ENCODE measurements at regions not wholly inside any gene's neighbourhood (a gene's known extent, or its start where the extent isn't known, plus 50 kb on each side); places are given as distances from the start of the nearest gene placed in this dataset.

DNA sequence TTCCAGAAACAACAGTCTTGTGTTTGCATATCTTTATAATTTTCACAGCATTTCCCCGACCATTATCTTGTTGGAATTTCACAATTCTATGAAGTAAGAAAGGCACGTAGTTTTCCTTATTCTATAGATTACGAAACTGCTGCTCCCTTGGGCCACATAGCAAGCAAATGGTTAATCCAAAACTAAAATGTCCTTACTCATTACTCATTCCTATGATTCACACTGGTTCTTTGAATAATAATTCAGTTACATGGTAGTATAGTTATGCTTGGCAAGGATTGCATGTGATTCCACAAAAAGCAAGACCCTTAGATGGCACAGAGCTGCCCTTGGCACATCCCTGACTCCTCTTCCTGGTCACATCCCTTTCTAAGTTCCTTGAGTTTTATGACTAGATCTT, 51.2 kb downstream of the OR13H1 start:
- Histone ChIP-seq H3K4me3 (no peak overlapping the region), H4K20me1 (no peaks in the 10 kb centered on the region), H3K4me2 (no peak overlapping the region), H3K27me3 (peaks cover 86% of the 10 kb centered on the region), H3K9ac (no peak overlapping the region), H3K36me3 (no peaks in the 10 kb centered on the region), H3K4me1 (no peaks in the 10 kb centered on the region), H3K9me3 (peaks cover 11% of the 10 kb centered on the region), H3K27ac (no peak overlapping the region)
- TF ChIP-seq Cebpa-rat (IDR thresholded peaks at IDR 0.05) = no peak

DNA sequence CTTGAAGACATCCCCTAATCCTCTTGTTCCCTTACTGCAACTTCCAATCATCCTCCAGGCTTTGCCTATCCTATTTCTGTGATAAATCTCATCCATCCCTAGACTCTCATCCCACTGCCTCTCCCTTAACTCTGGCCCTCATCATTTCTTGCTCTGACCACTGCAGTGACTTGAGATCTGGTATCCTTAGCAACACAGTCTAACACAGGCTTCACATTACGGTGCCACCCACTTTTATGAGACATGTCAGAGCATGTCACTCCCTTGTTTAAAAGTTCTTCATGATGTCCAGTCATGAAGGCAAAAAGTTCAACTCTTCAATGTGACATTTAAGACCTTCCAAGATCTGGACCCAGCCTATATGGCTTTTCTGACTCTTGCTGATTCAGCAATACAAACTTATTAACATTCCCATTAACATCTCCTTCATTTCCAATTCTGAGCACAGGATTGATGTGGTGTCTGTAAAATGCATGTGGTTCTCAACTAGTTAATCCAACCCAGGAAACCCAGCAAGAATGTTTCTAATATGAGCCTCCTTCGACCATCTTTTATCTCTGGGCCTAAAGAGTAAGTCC, 64.0 kb downstream of the OR13H1 start:
- Histone ChIP-seq H3K27ac (no peak overlapping the region), H3K4me3 (no peak overlapping the region), H3K9ac (no peak overlapping the region), H3K36me3 (no peaks in the 10 kb centered on the region), H3K9me3 (no peaks in the 10 kb centered on the region), H3K4me1 (no peaks in the 10 kb centered on the region), H4K20me1 (no peaks in the 10 kb centered on the region; the same call in 1 of the 2 replicates), H3K4me2 (no peak overlapping the region), H3K27me3 (peaks cover 85% of the 10 kb centered on the region)
- TF ChIP-seq Cebpa-rat (IDR thresholded peaks at IDR 0.05) = no peak

- no peaks in the 10 kb centered on the region for H3K36me3 ChIP-seq
- H4K20me1 ChIP-seq = no peaks in the 10 kb centered on the region; the same call in 1 of the 2 replicates
- H3K4me3 ChIP-seq = no peak overlapping the region
- no peak overlapping the region for H3K9ac ChIP-seq
- TF ChIP-seq Cebpa-rat (IDR thresholded peaks at IDR 0.05) = no peak
- no peak overlapping the region for H3K4me2 ChIP-seq
- no peaks in the 10 kb centered on the region for H3K9me3 ChIP-seq
- H3K27me3 ChIP-seq = peaks cover 94% of the 10 kb centered on the region
- no peak overlapping the region for H3K27ac ChIP-seq
- H3K4me1 ChIP-seq = no peaks in the 10 kb centered on the region
Measured at GRCh38 chrX:131609480-131609879, 65.6 kb downstream of the OR13H1 start.

GRCh38 chrX:131613260-131613659, 69.4 kb downstream of the OR13H1 start:
- peaks cover 98% of the 10 kb centered on the region for H3K27me3 ChIP-seq
- H4K20me1 ChIP-seq = no peaks in the 10 kb centered on the region; the same call in 1 of the 2 replicates
- H3K27ac ChIP-seq = no peak overlapping the region
- H3K9ac ChIP-seq = no peak overlapping the region
- TF ChIP-seq Cebpa-rat (IDR thresholded peaks at IDR 0.05) = no peak
- H3K36me3 ChIP-seq = no peaks in the 10 kb centered on the region
- no peak overlapping the region for H3K4me2 ChIP-seq
- H3K9me3 ChIP-seq = no peaks in the 10 kb centered on the region
- H3K4me1 ChIP-seq = no peaks in the 10 kb centered on the region
- H3K4me3 ChIP-seq = no peak overlapping the region

GRCh38 chrX:131614241-131614640, 70.4 kb downstream of the OR13H1 start:
- Histone ChIP-seq H3K9me3 (no peaks in the 10 kb centered on the region), H4K20me1 (peaks cover 1% of the 10 kb centered on the region; the same call in 1 of the 2 replicates), H3K4me3 (no peak overlapping the region), H3K4me2 (no peak overlapping the region), H3K27me3 (peaks cover 98% of the 10 kb centered on the region), H3K27ac (no peak overlapping the region), H3K36me3 (no peaks in the 10 kb centered on the region), H3K4me1 (no peaks in the 10 kb centered on the region), H3K9ac (no peak overlapping the region)
- no peak for TF ChIP-seq Cebpa-rat (IDR thresholded peaks at IDR 0.05)

DNA sequence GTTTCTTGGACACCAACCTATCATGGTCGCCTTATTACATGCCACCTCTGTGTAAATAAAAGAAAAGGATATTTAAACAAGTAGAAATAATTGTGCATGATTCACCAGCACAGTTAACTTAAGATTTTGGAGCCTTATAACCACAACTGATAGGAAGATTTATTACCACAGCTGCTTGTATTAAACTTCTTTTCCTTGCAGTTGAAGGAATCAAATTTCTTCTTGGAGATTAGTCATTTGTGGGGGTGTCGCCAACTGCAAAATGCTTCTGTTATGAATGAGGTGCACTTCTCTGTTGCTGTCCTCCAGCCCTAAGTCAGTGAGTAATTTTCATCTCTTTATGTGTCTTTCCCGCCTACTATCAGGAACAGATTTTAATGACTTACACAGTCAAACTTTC, 73.3 kb downstream of the OR13H1 start:
- no peak overlapping the region for H3K4me2 ChIP-seq

GRCh38 chrX:131621650-131622049, 77.8 kb downstream of the OR13H1 start:
- no peak overlapping the region for H3K9ac ChIP-seq
- H3K4me2 ChIP-seq = no peak overlapping the region
- peaks cover 5% of the 10 kb centered on the region; the same call in 1 of the 2 replicates for H4K20me1 ChIP-seq
- no peak for TF ChIP-seq Cebpa-rat (IDR thresholded peaks at IDR 0.05)
- H3K4me3 ChIP-seq = no peak overlapping the region
- no peak overlapping the region for H3K27ac ChIP-seq
- H3K27me3 ChIP-seq = peaks cover 96% of the 10 kb centered on the region
- H3K9me3 ChIP-seq = no peaks in the 10 kb centered on the region
- H3K36me3 ChIP-seq = no peaks in the 10 kb centered on the region
- no peaks in the 10 kb centered on the region for H3K4me1 ChIP-seq

More for the DNA sequence above, 73.3 kb downstream of the OR13H1 start:
- no peaks in the 10 kb centered on the region for H3K9me3 ChIP-seq
- peaks cover 98% of the 10 kb centered on the region for H3K27me3 ChIP-seq
- H3K36me3 ChIP-seq = no peaks in the 10 kb centered on the region
- H3K4me1 ChIP-seq = no peaks in the 10 kb centered on the region
- no peak overlapping the region for H3K4me3 ChIP-seq
- H4K20me1 ChIP-seq = peaks cover 5% of the 10 kb centered on the region; the same call in 1 of the 2 replicates
- H3K9ac ChIP-seq = no peak overlapping the region
- H3K27ac ChIP-seq = no peak overlapping the region
- no peak for TF ChIP-seq Cebpa-rat (IDR thresholded peaks at IDR 0.05)

- H3K36me3 ChIP-seq = no peaks in the 10 kb centered on the region
- peaks cover 98% of the 10 kb centered on the region for H3K27me3 ChIP-seq
- H4K20me1 ChIP-seq = peaks cover 15% of the 10 kb centered on the region; the same call in 1 of the 2 replicates
- no peak overlapping the region for H3K9ac ChIP-seq
- no peak for TF ChIP-seq Cebpa-rat (IDR thresholded peaks at IDR 0.05)
- no peak overlapping the region for H3K27ac ChIP-seq
- no peaks in the 10 kb centered on the region for H3K9me3 ChIP-seq
- H3K4me2 ChIP-seq = no peak overlapping the region
- H3K4me1 ChIP-seq = no peaks in the 10 kb centered on the region
- no peak overlapping the region for H3K4me3 ChIP-seq
Measured at GRCh38 chrX:131626681-131627296, 82.9 kb downstream of the OR13H1 start.

- TF ChIP-seq Cebpa-rat (IDR thresholded peaks at IDR 0.05) = no peak
- Histone ChIP-seq H3K4me2 (no peak overlapping the region), H3K9me3 (no peaks in the 10 kb centered on the region), H3K4me1 (no peaks in the 10 kb centered on the region), H3K27ac (no peak overlapping the region), H3K4me3 (no peak overlapping the region), H3K36me3 (no peaks in the 10 kb centered on the region), H3K9ac (no peak overlapping the region), H3K27me3 (peaks cover 98% of the 10 kb centered on the region), H4K20me1 (peaks cover 20% of the 10 kb centered on the region; the same call in 1 of the 2 replicates)
Measured at GRCh38 chrX:131630534-131630933, 86.7 kb downstream of the OR13H1 start.

- no peak overlapping the region for H3K4me2 ChIP-seq
- H3K36me3 ChIP-seq = no peaks in the 10 kb centered on the region
- peaks cover 98% of the 10 kb centered on the region for H3K27me3 ChIP-seq
- no peak overlapping the region for H3K9ac ChIP-seq
- no peak overlapping the region for H3K4me3 ChIP-seq
- H3K4me1 ChIP-seq = no peaks in the 10 kb centered on the region
- peaks cover 12% of the 10 kb centered on the region; the same call in 1 of the 2 replicates for H4K20me1 ChIP-seq
- no peak overlapping the region for H3K27ac ChIP-seq
- H3K9me3 ChIP-seq = no peaks in the 10 kb centered on the region; the same call in 1 of the 2 replicates
- TF ChIP-seq Cebpa-rat (IDR thresholded peaks at IDR 0.05) = no peak
Measured at GRCh38 chrX:131633285-131633917, 89.5 kb downstream of the OR13H1 start.
